GM04503 (cell line): ENCODE measurements at regions not wholly inside any gene's neighbourhood (a gene's known extent, or its start where the extent isn't known, plus 50 kb on each side); places are given as distances from the start of the nearest gene placed in this dataset.

Experiments
- DNase-seq: peaks from one replicate; pipeline ENCODE4 v3.0.0-alpha.2; 2012; ENCODE audit warnings: low read depth

GRCh38 chr3:39751286-39751685 is 58.1 kb upstream of the MYRIP start:
- no peak for DNase-seq

GRCh38 chr3:39752019-39752637 is 57.3 kb upstream of the MYRIP start:
- no peak for DNase-seq

GRCh38 chr3:39752751-39753150 is 56.7 kb upstream of the MYRIP start:
- no peak for DNase-seq

GRCh38 chr3:39753391-39753790 is 56.0 kb upstream of the MYRIP start:
- no peak for DNase-seq

- DNase-seq = no peak
Observed at GRCh38 chr3:39754549-39754948, 54.9 kb upstream of the MYRIP start.

- no peak for DNase-seq
Observed at GRCh38 chr3:39755100-39755499, 54.3 kb upstream of the MYRIP start.

GRCh38 chr3:39757307-39757706 is 52.1 kb upstream of the MYRIP start:
- no peak for DNase-seq
